Endothelial cell of umbilical vein (primary cell): ENCODE measurements at regions not wholly inside any gene's neighbourhood (a gene's known extent, or its start where the extent isn't known, plus 50 kb on each side); places are given as distances from the start of the nearest gene placed in this dataset.

Experiments used
- BruUV-seq: library from RNA; stranded (reverse); fragments of 400-500 nt; replicated peaks from 2 replicates; lab custom pipeline; 2021; lab: Mats Ljungman, UMichigan
- CTCF ChIA-PET: fragments of 300-600, 350-600 bp; sonication (Branson Sonifier 250); formaldehyde crosslinking; loops from one replicate; lab custom pipeline; 2021; ENCODE audit warnings: antibody characterized with exemption, inconsistent platforms; lab: Charles Lee
- POLR2A ChIA-PET: fragments of 300-600, 350-600 bp; sonication (Branson Sonifier 250); formaldehyde crosslinking; loops from one replicate; lab custom pipeline; 2021; ENCODE audit warnings: antibody characterized with exemption, inconsistent platforms; lab: Charles Lee
- DNase-seq: peaks from one replicate; pipeline ENCODE4 v3.0.0-alpha.2; 2011; ENCODE audit warnings: low read depth, low spot score
- FAIRE-seq: peaks from 2 replicates; lab custom pipeline; 2011; peaks lifted over from hg19 to GRCh38; lab: Jason Lieb, UNC
- H2AFZ ChIP-seq: 2 replicates; pipeline ENCODE4 v1.6.0; 2012; ENCODE audit warnings: low read depth, low read length, control low read depth, inconsistent platforms
- H3K27ac ChIP-seq: 2 replicates; pipeline ENCODE4 v1.5.1; 2011; ENCODE audit warnings: low read depth, mild to moderate bottlenecking, control low read depth, low read length, moderate library complexity; ENCODE audit not compliant: insufficient read depth
- H3K27me3 ChIP-seq, 2 experiments: 2 replicates each; pipeline versions ENCODE4 v1.6.0 to v1.6.1; 2011; ENCODE audit warnings: low read length in 2 of 2, mixed read lengths in 1 of 2; ENCODE audit not compliant: control insufficient read depth in 2 of 2, insufficient read depth in 2 of 2
- H3K36me3 ChIP-seq, 2 experiments: 2 replicates in 1 of 2; 3 replicates in 1 of 2; pipeline ENCODE4 v1.5.1; 2011; ENCODE audit warnings: low read length in 2 of 2, mild to moderate bottlenecking in 1 of 2, moderate library complexity in 1 of 2; ENCODE audit not compliant: control insufficient read depth in 2 of 2, insufficient read depth in 2 of 2; ENCODE audit errors: extremely low read depth in 1 of 2
- H3K4me1 ChIP-seq: 3 replicates; pipeline ENCODE4 v1.5.1; 2011; ENCODE audit warnings: mild to moderate bottlenecking, low read length; ENCODE audit not compliant: control insufficient read depth, insufficient read depth; ENCODE audit errors: extremely low read depth
- H3K4me2 ChIP-seq: 2 replicates; pipeline ENCODE4 v1.6.1; 2011; ENCODE audit warnings: low read length, control low read depth, mixed read lengths; ENCODE audit not compliant: insufficient read depth
- H3K4me3 ChIP-seq, 3 experiments: fragments of 200-600 bp in 1 of 3; sonication (generic), shearing (Covaris generic) in 1 of 3; replicated peaks in 1 of 3; 2 replicates each; pipeline ENCODE4 v1.5.1; 2011 to 2016; ENCODE audit warnings: control low read depth in 3 of 3, low read length in 3 of 3, mild to moderate bottlenecking in 2 of 3, inconsistent platforms in 1 of 3, low read depth in 1 of 3, moderate library complexity in 1 of 3; ENCODE audit not compliant: insufficient read depth in 1 of 3
- H3K79me2 ChIP-seq: 2 replicates; pipeline ENCODE4 v1.6.0; 2012; ENCODE audit warnings: low read length, inconsistent platforms; ENCODE audit not compliant: control insufficient read depth, insufficient read depth
- H3K9ac ChIP-seq: replicated peaks from 2 replicates; pipeline ENCODE3; 2011; ENCODE audit warnings: low read length, control low read depth; ENCODE audit not compliant: insufficient read depth; ENCODE audit errors: extremely low read depth
- H3K9me1 ChIP-seq: replicated peaks from 3 replicates; pipeline ENCODE4 v1.6.0; 2011; ENCODE audit warnings: mild to moderate bottlenecking, low read length; ENCODE audit not compliant: control insufficient read depth, insufficient read depth; ENCODE audit errors: extremely low read depth
- H3K9me3 ChIP-seq: replicated peaks from 2 replicates; pipeline ENCODE4 v1.5.1; 2012; ENCODE audit warnings: low read length, inconsistent platforms; ENCODE audit not compliant: control insufficient read depth, insufficient read depth
- H4K20me1 ChIP-seq: replicated peaks from 2 replicates; pipeline ENCODE3; 2011; ENCODE audit warnings: mild to moderate bottlenecking, low read length; ENCODE audit not compliant: control insufficient read depth, insufficient read depth; ENCODE audit errors: extremely low read depth
- CTCF ChIP-seq, 2 donors: IDR thresholded peaks; 1 replicate in 1 of 2; 2 replicates in 1 of 2; pipeline ENCODE4 v1.5.1; 2011; ENCODE audit warnings: low read length in 2 of 2, mild to moderate bottlenecking in 2 of 2, moderate library complexity in 2 of 2, control low read depth in 1 of 2, inconsistent platforms in 1 of 2, low read depth in 1 of 2; ENCODE audit not compliant: insufficient read depth in 1 of 2; ENCODE audit errors: extremely low read depth in 1 of 2
- EZH2 ChIP-seq: IDR thresholded peaks from 2 replicates; pipeline ENCODE4 v1.6.1; 2012; ENCODE audit warnings: borderline replicate concordance, low read depth, mild to moderate bottlenecking, moderate library complexity, low read length, inconsistent platforms; ENCODE audit not compliant: severe bottlenecking
- FOS ChIP-seq: IDR thresholded peaks from 2 replicates; pipeline ENCODE4 v1.6.1; 2011; ENCODE audit warnings: mild to moderate bottlenecking, low read length, moderate library complexity, borderline replicate concordance; ENCODE audit not compliant: insufficient read depth
- GATA2 ChIP-seq: IDR thresholded peaks from 2 replicates; pipeline ENCODE4 v1.7.0; 2011; ENCODE audit warnings: low read depth, mild to moderate bottlenecking, moderate library complexity, mixed read lengths, low read length; ENCODE audit not compliant: insufficient read length, insufficient read depth
- JUN ChIP-seq: IDR thresholded peaks from 2 replicates; pipeline ENCODE4 v1.6.1; 2011; ENCODE audit warnings: borderline replicate concordance, low read depth; ENCODE audit not compliant: insufficient read length, insufficient read depth
- MAX ChIP-seq: IDR thresholded peaks from 2 replicates; pipeline ENCODE4 v1.6.1; 2011; ENCODE audit not compliant: insufficient read depth, insufficient read length
- MYC ChIP-seq: IDR thresholded peaks from one replicate; pipeline ENCODE4 v1.6.1; 2011; ENCODE audit warnings: mild to moderate bottlenecking, low read depth, low read length
- POLR2A ChIP-seq: IDR thresholded peaks from 2 replicates; pipeline ENCODE4 v1.6.1; 2012; ENCODE audit warnings: low read depth, mild to moderate bottlenecking, control low read depth, low read length
- POLR2AphosphoS5 ChIP-seq: IDR thresholded peaks from 2 replicates; pipeline ENCODE4 v1.6.1; 2012; ENCODE audit warnings: low read depth, mild to moderate bottlenecking, control low read depth, low read length, moderate library complexity; ENCODE audit not compliant: insufficient read depth
- dilution Hi-C: fragments of 300-500 bp; cut with MboI; formaldehyde crosslinking; loops from one replicate; pipeline ENCODE4 v1.15.0; 2019; ENCODE audit warnings: low sequenced_read_pairs; ENCODE audit not compliant: extremely low pct_ligation_motif_present
- intact Hi-C: fragments of 100-400 bp; cut with micrococcal nuclease; formaldehyde crosslinking; loops from one replicate; pipeline ENCODE4 v1.10.0; 2022

GRCh38 chr13:78960881-78961280 lies 301.9 kb upstream of the OBI1 start:
- H3K27ac ChIP-seq = no peak overlapping the region
- intact Hi-C loops (no loop called here), dilution Hi-C loops (no loop called here)
- no peaks in the 10 kb centered on the region for H3K4me1 ChIP-seq
- POLR2A ChIA-PET = no interaction called here
- no peak overlapping the region for H3K4me2 ChIP-seq
- FAIRE-seq (no peak), DNase-seq (no peak)
- H3K36me3 ChIP-seq = no peaks in the 10 kb centered on the region
- H3K9me1 ChIP-seq = no peaks in the 10 kb centered on the region
- H3K79me2 ChIP-seq = no peaks in the 10 kb centered on the region
- H3K27me3 ChIP-seq = no peaks in the 10 kb centered on the region
- H3K4me3 ChIP-seq = no peak overlapping the region
- no peak overlapping the region for H3K9ac ChIP-seq
- CTCF ChIA-PET = interaction anchor here (1.7 kb wide), 1 partner anchor 18 kb away, joined by 7 read pairs; no protein-coding TSS in a partner anchor
- no peaks in the 10 kb centered on the region for H4K20me1 ChIP-seq
- H2AFZ ChIP-seq = no peak overlapping the region
- TF ChIP-seq JUN (no peak), MYC (no peak), MAX (no peak), POLR2AphosphoS5 (no peak), FOS (no peak), CTCF (IDR thresholded peaks at IDR 0.05; ENCODE audit: extremely low read depth in 1 of 2, insufficient read depth in 1 of 2, low read depth in 1 of 2, low read length in 2 of 2) (no peak), GATA2 (no peak), POLR2A (no peak), EZH2 (no peak)
- no peaks in the 10 kb centered on the region for H3K9me3 ChIP-seq
- no TSS peak for BruUV-seq
